IPS DF 19.7 (cell line): ENCODE measurements at regions not wholly inside any gene's neighbourhood (a gene's known extent, or its start where the extent isn't known, plus 50 kb on each side); places are given as distances from the start of the nearest gene placed in this dataset.

Source experiments
- DNase-seq: peaks from one replicate; pipeline ENCODE4 v3.0.0-alpha.2; 2013; ENCODE audit warnings: low read depth, low spot score

- no peak for DNase-seq
Observed at GRCh38 chr9:2924380-2924768, 80.5 kb upstream of the PUM3 start.

- DNase-seq: peak; percentile 30
Observed at GRCh38 chr9:2923766-2924379, 80.0 kb upstream of the PUM3 start.

GRCh38 chr9:2919347-2919746 is 75.5 kb upstream of the PUM3 start:
- no peak for DNase-seq

DNA sequence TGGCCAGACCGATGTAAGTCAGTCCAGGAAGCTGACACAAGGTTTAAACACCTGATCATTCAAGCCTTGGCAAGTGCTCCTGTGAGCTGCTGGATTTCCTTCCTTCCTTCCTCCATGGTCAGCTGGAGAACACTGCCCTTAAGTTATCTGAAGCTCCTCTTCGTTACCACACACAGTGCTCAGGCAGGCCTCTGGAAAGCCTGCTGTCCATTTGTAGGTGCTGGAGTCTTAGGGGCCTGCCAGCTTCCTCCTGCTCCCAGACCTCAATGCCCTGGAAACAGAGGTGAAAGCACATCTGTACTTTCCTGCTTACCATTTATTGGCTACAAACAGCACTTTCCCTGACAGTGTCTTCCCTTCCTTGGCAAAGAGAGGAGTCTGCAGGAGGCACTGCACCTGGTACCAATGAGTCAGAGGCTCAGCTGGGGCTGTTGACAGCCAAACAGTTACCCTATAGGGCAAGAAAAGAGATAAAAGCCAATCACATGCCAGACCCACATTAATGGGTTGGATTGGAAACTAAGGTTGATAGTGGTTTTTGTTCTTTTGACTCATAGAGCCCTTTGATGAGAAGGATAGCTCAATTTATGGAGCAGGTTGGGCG is 72.6 kb upstream of the PUM3 start:
- DNase-seq: no peak

GRCh38 chr9:2913026-2913425 is 69.1 kb upstream of the PUM3 start:
- no peak for DNase-seq

DNA sequence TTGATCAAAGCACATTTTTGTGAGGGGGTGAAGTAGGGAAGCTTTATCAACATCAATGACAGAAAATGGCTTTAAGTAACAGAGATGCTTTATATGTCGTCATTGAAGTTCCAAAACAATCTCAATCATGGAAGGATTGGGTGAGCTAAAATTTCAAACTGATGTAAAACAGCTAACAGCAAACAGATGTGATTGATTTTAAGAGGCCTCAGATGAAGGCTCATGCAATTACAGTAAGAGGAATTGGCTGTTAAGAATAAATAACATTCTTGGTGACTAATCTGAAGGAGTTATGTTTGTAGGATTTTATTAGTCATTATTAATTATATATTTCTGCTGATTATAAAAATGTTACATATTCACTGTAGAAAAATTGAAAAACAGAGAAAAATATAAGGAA is 63.5 kb upstream of the PUM3 start:
- DNase-seq: no peak

GRCh38 chr9:2904242-2904930 is 60.5 kb upstream of the PUM3 start:
- DNase-seq: no peak
